Ovary (tissue), 7 donors: ENCODE measurements at regions not wholly inside any gene's neighbourhood (a gene's known extent, or its start where the extent isn't known, plus 50 kb on each side); places are given as distances from the start of the nearest gene placed in this dataset.

Experiments used
- DNase-seq, 5 donors: peaks; one replicate each; pipeline ENCODE4 v3.0.0-alpha.2; 2019 to 2020
- H3K27ac ChIP-seq, 2 donors: fragments of 200-600 bp; one replicate each; pipeline versions ENCODE4 v1.5.1 to v1.8.0; 2019 to 2022
- H3K27me3 ChIP-seq: fragments of 200-600 bp; one replicate; pipeline ENCODE4 v1.8.0; 2022
- H3K36me3 ChIP-seq: fragments of 200-600 bp; sonication (generic); one replicate; pipeline ENCODE4 v1.5.1; 2019
- H3K4me1 ChIP-seq: one replicate; pipeline ENCODE4 v1.8.1; 2013; ENCODE audit warnings: mild to moderate bottlenecking, moderate library complexity; ENCODE audit not compliant: insufficient read depth
- H3K4me3 ChIP-seq: fragments of 200-600 bp; sonication (generic); one replicate; pipeline ENCODE4 v1.5.1; 2017
- H3K9me3 ChIP-seq, 2 donors: fragments of 200-600 bp in 1 of 2; sonication (generic) in 1 of 2; one replicate each; pipeline versions ENCODE4 v1.5.1 to v1.8.1; 2013 to 2019; ENCODE audit warnings: mild to moderate bottlenecking in 1 of 2, moderate library complexity in 1 of 2
- CTCF ChIP-seq, 3 donors: fragments of 450-650 bp in 2 of 3; fragments of 200-600 bp in 1 of 3; IDR thresholded peaks; one replicate each; pipeline versions ENCODE4 v1.5.1 to v1.8.0; 2016 to 2022; ENCODE audit warnings: antibody characterized with exemption in 3 of 3, mild to moderate bottlenecking in 1 of 3
- EP300 ChIP-seq: sonication (generic); formaldehyde crosslinking; IDR thresholded peaks from one replicate; pipeline ENCODE4 v1.6.1; 2017; ENCODE audit warnings: antibody characterized with exemption
- POLR2A ChIP-seq: fragments of 450-650 bp; IDR thresholded peaks from one replicate; pipeline ENCODE4 v1.6.1; 2017; ENCODE audit warnings: antibody characterized with exemption, mild to moderate bottlenecking, moderate library complexity
- WGBS, 3 donors: extraction: QIAGEN DNeasy Blood & Tissue Kit in 1 of 3; methylation state at CpG; one replicate each; pipeline versions ENCODE4 v1.1.5 to v1.1.7; 2013 to 2017; 5-methylcytosine and 5-hydroxymethylcytosine counted together
- intact Hi-C, 4 donors: fragments of 100-400 bp; cut with DNase I; formaldehyde crosslinking; loops; one replicate each; pipeline versions ENCODE4 v1.11.0 to v1.15.1; 2022 to 2023
- donor health status: DM: no; HTN: no; CAD: no; lungs with moderate emphysema.
- donor health status: DM: no; HTN: no; CAD: no.
- donor health status: Bipolar disorder and iron deficiency.
- donor health status: DM: no; HTN: no; CAD: no.
- donor health status: DM: yes; HTN: yes; CAD: no.

GRCh38 chr3:150331978-150332568 lies 76.0 kb upstream of the TSC22D2 start:
- no peak overlapping the region for H3K27ac ChIP-seq
- H3K9me3 ChIP-seq: no peaks in the 10 kb centered on the region
- no peak overlapping the region for H3K4me3 ChIP-seq
- intact Hi-C loops: no loop called here
- H3K4me1 ChIP-seq: no peaks in the 10 kb centered on the region
- TF ChIP-seq POLR2A (no peak), EP300 (no peak), CTCF (IDR thresholded peaks at IDR 0.05) (no peak)
- no peaks in the 10 kb centered on the region for H3K36me3 ChIP-seq
- H3K27me3 ChIP-seq: no peaks in the 10 kb centered on the region
- WGBS, 3 donors: 0 to 22% (median 3%) methylated on average over 1 of the region's 1 CpG
- no peak for DNase-seq

GRCh38 chr3:150330872-150331271 lies 77.2 kb upstream of the TSC22D2 start:
- WGBS, 3 donors: 72 to 94% (median 87%) methylated on average over 2 of the region's 2 CpGs
- H3K27me3 ChIP-seq: no peaks in the 10 kb centered on the region
- no peaks in the 10 kb centered on the region for H3K9me3 ChIP-seq
- no peaks in the 10 kb centered on the region for H3K4me1 ChIP-seq
- no peaks in the 10 kb centered on the region for H3K36me3 ChIP-seq
- no peak overlapping the region for H3K27ac ChIP-seq
- intact Hi-C loops: no loop called here
- H3K4me3 ChIP-seq: no peak overlapping the region
- DNase-seq: no peak
- TF ChIP-seq EP300: no peak
- no peak for TF ChIP-seq CTCF (IDR thresholded peaks at IDR 0.05)
- no peak for TF ChIP-seq POLR2A

- TF ChIP-seq POLR2A: no peak
- no peak for TF ChIP-seq EP300
- no peak for TF ChIP-seq CTCF (IDR thresholded peaks at IDR 0.05)
- no peak for DNase-seq
- intact Hi-C loops: no loop called here
- H3K27ac ChIP-seq: no peak overlapping the region
- H3K36me3 ChIP-seq: no peaks in the 10 kb centered on the region
- WGBS, 3 donors: 77 to 97% (median 86%) methylated on average over 2 of the region's 2 CpGs
- no peaks in the 10 kb centered on the region for H3K9me3 ChIP-seq
- no peaks in the 10 kb centered on the region for H3K27me3 ChIP-seq
- H3K4me1 ChIP-seq: no peaks in the 10 kb centered on the region
- H3K4me3 ChIP-seq: no peak overlapping the region
Measured at GRCh38 chr3:150330174-150330573, 77.9 kb upstream of the TSC22D2 start.

GRCh38 chr3:150329408-150329807 lies 78.7 kb upstream of the TSC22D2 start:
- WGBS, 3 donors: 85 to 90% (median 87%) methylated on average over 1 of the region's 1 CpG
- no peak overlapping the region for H3K27ac ChIP-seq
- TF ChIP-seq CTCF (IDR thresholded peaks at IDR 0.05): no peak
- no peak for TF ChIP-seq EP300
- TF ChIP-seq POLR2A: no peak

GRCh38 chr3:150328654-150329040 lies 79.5 kb upstream of the TSC22D2 start:
- no peak for DNase-seq
- Histone ChIP-seq H3K27me3 (no peaks in the 10 kb centered on the region), H3K4me1 (no peaks in the 10 kb centered on the region), H3K36me3 (no peaks in the 10 kb centered on the region), H3K9me3 (no peaks in the 10 kb centered on the region), H3K27ac (no peak overlapping the region), H3K4me3 (no peak overlapping the region)
- intact Hi-C loops: no loop called here
- no peak for TF ChIP-seq POLR2A
- TF ChIP-seq CTCF (IDR thresholded peaks at IDR 0.05): no peak
- no peak for TF ChIP-seq EP300
- WGBS, 3 donors: 97 to 98% (median 98%) methylated on average over 2 of the region's 2 CpGs

More at GRCh38 chr3:150329408-150329807, 78.7 kb upstream of the TSC22D2 start:
- no peaks in the 10 kb centered on the region for H3K36me3 ChIP-seq
- DNase-seq: no peak
- no peaks in the 10 kb centered on the region for H3K4me1 ChIP-seq
- no peak overlapping the region for H3K4me3 ChIP-seq
- H3K9me3 ChIP-seq: no peaks in the 10 kb centered on the region
- H3K27me3 ChIP-seq: no peaks in the 10 kb centered on the region
- intact Hi-C loops: no loop called here
